Karpas-422 (cell line): ENCODE measurements at regions not wholly inside any gene's neighbourhood (a gene's known extent, or its start where the extent isn't known, plus 50 kb on each side); places are given as distances from the start of the nearest gene placed in this dataset.

ENCODE experiments used
- DNase-seq: peaks from one replicate; pipeline ENCODE4 v3.0.0-alpha.2; 2015
- H2AFZ ChIP-seq: fragments of 200-600 bp; sonication (generic); 2 replicates; pipeline ENCODE4 v1.6.1; 2014; ENCODE audit warnings: antibody characterized with exemption, low read length, mixed read lengths
- H3K27ac ChIP-seq: fragments of 200-600 bp; sonication (generic); 2 replicates; pipeline ENCODE4 v1.5.1; 2014; ENCODE audit warnings: mild to moderate bottlenecking, low read length, moderate library complexity
- H3K27me3 ChIP-seq: fragments of 200-600 bp; sonication (generic); 2 replicates; pipeline ENCODE4 v1.6.1; 2014; ENCODE audit warnings: low read length, mixed read lengths
- H3K36me3 ChIP-seq: fragments of 200-600 bp; sonication (generic); 2 replicates; pipeline ENCODE4 v1.6.1; 2014; ENCODE audit warnings: low read length, mixed read lengths; ENCODE audit not compliant: insufficient read depth
- H3K4me1 ChIP-seq: fragments of 200-600 bp; sonication (generic); 2 replicates; pipeline ENCODE4 v1.6.1; 2014; ENCODE audit warnings: mild to moderate bottlenecking, low read length, mixed read lengths
- H3K4me2 ChIP-seq: fragments of 200-600 bp; sonication (generic); 2 replicates; pipeline ENCODE4 v1.6.1; 2014; ENCODE audit warnings: low read length, low read depth, mild to moderate bottlenecking; ENCODE audit not compliant: poor library complexity, severe bottlenecking
- H3K4me3 ChIP-seq: fragments of 200-600 bp; sonication (generic); 2 replicates; pipeline ENCODE4 v1.5.1; 2014; ENCODE audit warnings: mild to moderate bottlenecking, antibody characterized with exemption, low read length, mixed read lengths
- H3K79me2 ChIP-seq: fragments of 200-600 bp; sonication (generic); 2 replicates; pipeline ENCODE4 v1.6.1; 2014; ENCODE audit warnings: mild to moderate bottlenecking, low read length, mixed read lengths
- H3K9ac ChIP-seq: fragments of 200-600 bp; sonication (generic); 2 replicates; pipeline ENCODE4 v1.6.0; 2014; ENCODE audit warnings: low read length
- H3K9me2 ChIP-seq: fragments of 200-600 bp; sonication (generic), shearing (Covaris generic); replicated peaks from 2 replicates; pipeline ENCODE4 v1.6.0; 2014; ENCODE audit warnings: mild to moderate bottlenecking, low read length, moderate library complexity; ENCODE audit not compliant: insufficient read depth
- H3K9me3 ChIP-seq: fragments of 300-700, 200-600 bp; sonication (generic); 2 replicates; pipeline ENCODE4 v1.6.1; 2014; ENCODE audit warnings: low read length, mixed read lengths
- H4K20me1 ChIP-seq: fragments of 200-600 bp; sonication (generic); 2 replicates; pipeline ENCODE4 v1.6.1; 2014; ENCODE audit warnings: mild to moderate bottlenecking, antibody characterized with exemption, low read length, low read depth; ENCODE audit not compliant: insufficient read depth

GRCh38 chr3:82416349-82416748, 654.9 kb upstream of the GBE1 start:
- Histone ChIP-seq H3K4me2 (no peak overlapping the region), H3K4me3 (no peak overlapping the region), H4K20me1 (no peaks in the 10 kb centered on the region), H3K27ac (no peak overlapping the region), H3K9me3 (peaks cover 11% of the 10 kb centered on the region), H3K79me2 (no peaks in the 10 kb centered on the region), H3K36me3 (no peaks in the 10 kb centered on the region), H3K27me3 (no peaks in the 10 kb centered on the region), H3K9me2 (no peaks in the 10 kb centered on the region), H2AFZ (no peak overlapping the region), H3K9ac (no peak overlapping the region), H3K4me1 (no peaks in the 10 kb centered on the region)
- no peak for DNase-seq

GRCh38 chr3:82413171-82413570, 651.7 kb upstream of the GBE1 start:
- H3K9me2 ChIP-seq = no peaks in the 10 kb centered on the region
- H3K27me3 ChIP-seq = no peaks in the 10 kb centered on the region
- no peak overlapping the region for H3K4me3 ChIP-seq
- DNase-seq = no peak
- H3K27ac ChIP-seq = no peak overlapping the region
- H3K4me2 ChIP-seq = no peak overlapping the region
- H3K9me3 ChIP-seq = peaks cover 23% of the 10 kb centered on the region
- H3K36me3 ChIP-seq = no peaks in the 10 kb centered on the region
- H4K20me1 ChIP-seq = no peaks in the 10 kb centered on the region
- H3K79me2 ChIP-seq = no peaks in the 10 kb centered on the region
- H3K9ac ChIP-seq = no peak overlapping the region
- no peak overlapping the region for H2AFZ ChIP-seq
- no peaks in the 10 kb centered on the region for H3K4me1 ChIP-seq

- no peak overlapping the region for H3K27ac ChIP-seq
- no peaks in the 10 kb centered on the region for H3K9me2 ChIP-seq
- DNase-seq = no peak
- no peaks in the 10 kb centered on the region for H3K79me2 ChIP-seq
- H3K4me1 ChIP-seq = no peaks in the 10 kb centered on the region
- H2AFZ ChIP-seq = no peak overlapping the region
- no peaks in the 10 kb centered on the region for H4K20me1 ChIP-seq
- H3K4me3 ChIP-seq = no peak overlapping the region
- H3K27me3 ChIP-seq = no peaks in the 10 kb centered on the region
- H3K36me3 ChIP-seq = no peaks in the 10 kb centered on the region
- no peak overlapping the region for H3K4me2 ChIP-seq
- H3K9ac ChIP-seq = no peak overlapping the region
- peaks cover 26% of the 10 kb centered on the region for H3K9me3 ChIP-seq
Measured at GRCh38 chr3:82410366-82410765, 648.9 kb upstream of the GBE1 start.

- Histone ChIP-seq H3K79me2 (no peaks in the 10 kb centered on the region), H3K4me1 (no peaks in the 10 kb centered on the region)
Measured at GRCh38 chr3:82409842-82410241, 648.4 kb upstream of the GBE1 start.

GRCh38 chr3:82392203-82392775, 630.8 kb upstream of the GBE1 start:
- Histone ChIP-seq H3K9me3 (no peaks in the 10 kb centered on the region; the same call in 1 of the 2 replicates), H3K36me3 (no peaks in the 10 kb centered on the region), H3K4me1 (no peaks in the 10 kb centered on the region), H3K4me3 (no peak overlapping the region), H2AFZ (no peak overlapping the region), H3K27ac (no peak overlapping the region), H4K20me1 (no peaks in the 10 kb centered on the region), H3K79me2 (no peaks in the 10 kb centered on the region), H3K27me3 (no peaks in the 10 kb centered on the region), H3K9me2 (no peaks in the 10 kb centered on the region), H3K9ac (no peak overlapping the region), H3K4me2 (no peak overlapping the region)
- no peak for DNase-seq

More at GRCh38 chr3:82409842-82410241, 648.4 kb upstream of the GBE1 start:
- H3K9me3 ChIP-seq = peaks cover 23% of the 10 kb centered on the region
- no peaks in the 10 kb centered on the region for H3K9me2 ChIP-seq
- H3K9ac ChIP-seq = no peak overlapping the region
- DNase-seq = no peak
- no peak overlapping the region for H2AFZ ChIP-seq
- no peak overlapping the region for H3K4me3 ChIP-seq
- no peak overlapping the region for H3K4me2 ChIP-seq
- no peaks in the 10 kb centered on the region for H3K27me3 ChIP-seq
- no peaks in the 10 kb centered on the region for H4K20me1 ChIP-seq
- no peaks in the 10 kb centered on the region for H3K36me3 ChIP-seq
- H3K27ac ChIP-seq = no peak overlapping the region

- Histone ChIP-seq H2AFZ (no peak overlapping the region), H3K9me2 (no peaks in the 10 kb centered on the region), H3K4me3 (no peak overlapping the region), H4K20me1 (no peaks in the 10 kb centered on the region), H3K27me3 (no peaks in the 10 kb centered on the region), H3K4me2 (no peak overlapping the region), H3K36me3 (no peaks in the 10 kb centered on the region), H3K27ac (no peak overlapping the region), H3K79me2 (no peaks in the 10 kb centered on the region), H3K9me3 (peaks cover 7% of the 10 kb centered on the region; the same call in 1 of the 2 replicates), H3K9ac (no peak overlapping the region), H3K4me1 (no peaks in the 10 kb centered on the region)
- DNase-seq = no peak
Measured at GRCh38 chr3:82390868-82391267, 629.4 kb upstream of the GBE1 start.

- Histone ChIP-seq H4K20me1 (no peaks in the 10 kb centered on the region), H3K4me3 (no peak overlapping the region), H3K9me2 (no peaks in the 10 kb centered on the region)
Measured at GRCh38 chr3:82386647-82387046, 625.2 kb upstream of the GBE1 start.

GRCh38 chr3:82384181-82384580, 622.7 kb upstream of the GBE1 start:
- Histone ChIP-seq H3K9me3 (peaks cover 18% of the 10 kb centered on the region; the same call in 1 of the 2 replicates), H3K4me3 (no peak overlapping the region), H3K27ac (no peak overlapping the region), H3K4me1 (no peaks in the 10 kb centered on the region), H3K36me3 (no peaks in the 10 kb centered on the region), H3K9me2 (no peaks in the 10 kb centered on the region), H3K27me3 (no peaks in the 10 kb centered on the region), H3K4me2 (no peak overlapping the region), H3K9ac (no peak overlapping the region), H3K79me2 (no peaks in the 10 kb centered on the region), H4K20me1 (no peaks in the 10 kb centered on the region), H2AFZ (no peak overlapping the region)
- DNase-seq = no peak

More at GRCh38 chr3:82386647-82387046, 625.2 kb upstream of the GBE1 start:
- H3K27me3 ChIP-seq = no peaks in the 10 kb centered on the region
- H3K79me2 ChIP-seq = no peaks in the 10 kb centered on the region
- no peak overlapping the region for H3K9ac ChIP-seq
- no peak for DNase-seq
- H3K4me1 ChIP-seq = no peaks in the 10 kb centered on the region
- no peaks in the 10 kb centered on the region for H3K36me3 ChIP-seq
- H3K27ac ChIP-seq = no peak overlapping the region
- peaks cover 9% of the 10 kb centered on the region; the same call in 1 of the 2 replicates for H3K9me3 ChIP-seq
- no peak overlapping the region for H3K4me2 ChIP-seq
- no peak overlapping the region for H2AFZ ChIP-seq
